ENCODE measurements at regions not wholly inside any gene's neighbourhood (a gene's known extent, or its start where the extent isn't known, plus 50 kb on each side); places are given as distances from the start of the nearest gene placed in this dataset.
"Not testable (repeated sequence)": the region's sequence is repeated elsewhere in the genome, so short reads cannot be mapped to it uniquely, and the experiment has no call there.

DNA sequence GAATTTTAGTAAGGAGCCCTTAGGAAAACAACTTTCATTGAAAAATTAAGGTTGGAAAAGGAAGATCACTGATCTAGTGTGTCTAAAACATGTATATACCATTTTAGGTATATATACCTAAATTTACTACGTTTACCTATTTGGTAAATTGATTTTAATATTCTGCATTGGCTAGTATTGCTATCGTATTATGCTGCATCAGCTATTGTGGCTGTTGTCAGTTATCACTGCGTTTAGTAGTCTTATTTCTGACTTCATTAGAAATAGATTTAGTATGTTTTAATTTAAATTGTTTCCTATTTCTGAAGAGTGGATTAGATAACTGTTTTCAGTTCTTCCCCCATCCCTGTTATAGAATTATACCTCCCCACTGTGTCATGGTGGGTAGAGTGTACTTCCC lies 101.7 kb upstream of the ARG1 start:
- no peaks in the 10 kb centered on the region for H3K27me3 ChIP-seq (ENCODE audit: insufficient read depth, low read length, poor library complexity, severe bottlenecking)
- TF ChIP-seq, protein P1, sequence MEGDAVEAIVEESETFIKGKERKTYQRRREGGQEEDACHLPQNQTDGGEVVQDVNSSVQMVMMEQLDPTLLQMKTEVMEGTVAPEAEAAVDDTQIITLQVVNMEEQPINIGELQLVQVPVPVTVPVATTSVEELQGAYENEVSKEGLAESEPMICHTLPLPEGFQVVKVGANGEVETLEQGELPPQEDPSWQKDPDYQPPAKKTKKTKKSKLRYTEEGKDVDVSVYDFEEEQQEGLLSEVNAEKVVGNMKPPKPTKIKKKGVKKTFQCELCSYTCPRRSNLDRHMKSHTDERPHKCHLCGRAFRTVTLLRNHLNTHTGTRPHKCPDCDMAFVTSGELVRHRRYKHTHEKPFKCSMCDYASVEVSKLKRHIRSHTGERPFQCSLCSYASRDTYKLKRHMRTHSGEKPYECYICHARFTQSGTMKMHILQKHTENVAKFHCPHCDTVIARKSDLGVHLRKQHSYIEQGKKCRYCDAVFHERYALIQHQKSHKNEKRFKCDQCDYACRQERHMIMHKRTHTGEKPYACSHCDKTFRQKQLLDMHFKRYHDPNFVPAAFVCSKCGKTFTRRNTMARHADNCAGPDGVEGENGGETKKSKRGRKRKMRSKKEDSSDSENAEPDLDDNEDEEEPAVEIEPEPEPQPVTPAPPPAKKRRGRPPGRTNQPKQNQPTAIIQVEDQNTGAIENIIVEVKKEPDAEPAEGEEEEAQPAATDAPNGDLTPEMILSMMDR (conservative IDR thresholded peaks at IDR 0.05; ENCODE audit: low read length), result no peak
- no peak for TF ChIP-seq EZH2phosphoT487 (IDR thresholded peaks at IDR 0.05; ENCODE audit: borderline replicate concordance)
- no peaks in the 10 kb centered on the region for H3K9me2 ChIP-seq (replicated peaks; ENCODE audit: low read depth, low read length)
- no peaks in the 10 kb centered on the region for H3F3A ChIP-seq (ENCODE audit: low read depth)
- no peak overlapping the region for H3K4me3 ChIP-seq (ENCODE audit: low read length, poor library complexity, severe bottlenecking)
- H3K4me2 ChIP-seq (ENCODE audit: low read depth, low read length, poor library complexity, severe bottlenecking), result no peak overlapping the region
- H4K20me1 ChIP-seq (ENCODE audit: insufficient read depth, low read length, poor library complexity, severe bottlenecking), result no peaks in the 10 kb centered on the region
- peaks cover 3% of the 10 kb centered on the region; the same call in 1 of the 2 replicates for H3K9me3 ChIP-seq (ENCODE audit: insufficient read depth, low read depth, low read length)
- no peaks in the 10 kb centered on the region for H3K36me3 ChIP-seq (ENCODE audit: insufficient read depth, low read length)
- H3K79me2 ChIP-seq (ENCODE audit: insufficient read depth, low read length), result no peaks in the 10 kb centered on the region
- H3K9ac ChIP-seq (ENCODE audit: low read depth, low read length, poor library complexity, severe bottlenecking), result no peak overlapping the region
- H2AFZ ChIP-seq (ENCODE audit: low read length), result no peak overlapping the region
- H3K4me1 ChIP-seq (ENCODE audit: insufficient read depth, low read length, poor library complexity, severe bottlenecking), result no peaks in the 10 kb centered on the region

DNA sequence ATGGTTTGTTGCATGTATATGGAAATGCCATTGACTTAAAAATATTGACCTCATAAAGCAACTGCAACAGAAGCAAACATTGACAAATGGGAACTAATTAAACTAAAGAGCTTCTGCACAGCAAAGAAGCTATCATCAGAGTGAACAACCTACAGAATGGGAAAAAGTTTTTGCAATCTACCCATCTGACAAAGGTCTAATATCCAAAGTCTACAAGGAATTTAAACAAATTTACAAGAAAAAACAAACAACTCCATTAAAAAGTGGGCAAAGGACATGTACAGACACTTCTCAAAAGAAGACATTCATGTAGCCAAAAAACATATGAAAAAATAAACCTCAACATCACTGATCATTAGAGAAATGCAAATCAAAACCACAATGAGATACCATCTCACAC lies 99.7 kb upstream of the ARG1 start:
- H3K4me3 ChIP-seq (ENCODE audit: low read length, poor library complexity, severe bottlenecking); H3K4me2 ChIP-seq (ENCODE audit: low read depth, low read length, poor library complexity, severe bottlenecking); H3K79me2 ChIP-seq (ENCODE audit: insufficient read depth, low read length); H3K9me3 ChIP-seq (ENCODE audit: insufficient read depth, low read depth, low read length); H3K4me1 ChIP-seq (ENCODE audit: insufficient read depth, low read length, poor library complexity, severe bottlenecking); H3K36me3 ChIP-seq (ENCODE audit: insufficient read depth, low read length); H2AFZ ChIP-seq (ENCODE audit: low read length); H3K9ac ChIP-seq (ENCODE audit: low read depth, low read length, poor library complexity, severe bottlenecking); H3K27me3 ChIP-seq (ENCODE audit: insufficient read depth, low read length, poor library complexity, severe bottlenecking); H3K9me2 ChIP-seq (replicated peaks; ENCODE audit: low read depth, low read length); H4K20me1 ChIP-seq (ENCODE audit: insufficient read depth, low read length, poor library complexity, severe bottlenecking); H3F3A ChIP-seq (ENCODE audit: low read depth): not testable (repeated sequence)

DNA sequence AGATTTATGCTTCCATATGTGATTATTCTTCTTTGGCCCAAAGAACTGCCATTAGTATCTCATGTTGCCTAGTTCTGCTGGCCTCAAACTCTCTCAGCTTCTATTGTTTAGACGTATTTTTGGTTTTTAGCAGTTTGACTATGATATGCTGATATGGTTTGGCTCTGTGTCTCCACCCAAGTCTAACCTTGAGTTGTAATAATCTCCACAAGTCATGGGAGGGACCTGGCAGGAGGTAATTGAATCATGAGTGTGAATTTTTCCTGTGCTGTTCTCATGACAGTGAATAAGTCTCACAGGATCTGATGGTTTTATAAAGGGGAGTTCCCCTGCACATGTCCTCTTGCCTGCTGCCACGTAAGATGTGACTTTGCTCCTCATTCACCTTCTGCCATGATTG lies 96.7 kb upstream of the ARG1 start:
- Histone ChIP-seq H3K9me3 (ENCODE audit: insufficient read depth, low read depth, low read length) (peaks cover 3% of the 10 kb centered on the region; the same call in 1 of the 2 replicates), H3K9me2 (replicated peaks; ENCODE audit: low read depth, low read length) (no peaks in the 10 kb centered on the region), H3K27me3 (ENCODE audit: insufficient read depth, low read length, poor library complexity, severe bottlenecking) (no peaks in the 10 kb centered on the region), H3K9ac (ENCODE audit: low read depth, low read length, poor library complexity, severe bottlenecking) (no peak overlapping the region), H3F3A (ENCODE audit: low read depth) (no peaks in the 10 kb centered on the region), H3K4me3 (ENCODE audit: low read length, poor library complexity, severe bottlenecking) (no peak overlapping the region), H2AFZ (ENCODE audit: low read length) (no peak overlapping the region), H4K20me1 (ENCODE audit: insufficient read depth, low read length, poor library complexity, severe bottlenecking) (no peaks in the 10 kb centered on the region), H3K79me2 (ENCODE audit: insufficient read depth, low read length) (no peaks in the 10 kb centered on the region), H3K36me3 (ENCODE audit: insufficient read depth, low read length) (no peaks in the 10 kb centered on the region), H3K4me2 (ENCODE audit: low read depth, low read length, poor library complexity, severe bottlenecking) (no peak overlapping the region), H3K4me1 (ENCODE audit: insufficient read depth, low read length, poor library complexity, severe bottlenecking) (no peaks in the 10 kb centered on the region)
- no peak for TF ChIP-seq EZH2phosphoT487 (IDR thresholded peaks at IDR 0.05; ENCODE audit: borderline replicate concordance)

DNA sequence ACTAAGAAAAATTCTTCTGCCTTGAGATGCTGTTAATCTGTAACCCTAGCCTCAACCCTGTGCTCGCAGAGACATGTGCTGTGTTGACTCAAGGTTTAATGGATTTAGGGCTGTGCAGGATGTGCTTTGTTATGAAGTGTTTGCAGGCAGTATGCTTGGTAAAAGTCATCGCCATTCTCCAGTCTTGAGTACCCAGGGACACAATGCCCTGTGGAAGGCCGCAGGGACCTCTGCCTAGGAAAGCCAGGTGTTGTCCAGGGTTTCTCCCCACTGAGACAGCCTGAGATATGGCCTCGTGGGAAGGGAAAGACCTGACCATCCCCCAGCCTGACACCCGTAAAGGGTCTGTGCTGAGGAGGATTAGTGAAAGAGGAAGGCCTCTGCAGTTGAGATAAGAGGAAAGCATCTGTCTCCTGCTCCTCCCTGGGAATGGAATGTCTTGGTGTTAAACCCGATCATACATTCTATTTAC lies 94.2 kb upstream of the ARG1 start:
- not testable (repeated sequence) for H3K9me3 ChIP-seq (ENCODE audit: insufficient read depth, low read depth, low read length); H3K9ac ChIP-seq (ENCODE audit: low read depth, low read length, poor library complexity, severe bottlenecking); H2AFZ ChIP-seq (ENCODE audit: low read length); H4K20me1 ChIP-seq (ENCODE audit: insufficient read depth, low read length, poor library complexity, severe bottlenecking); H3K79me2 ChIP-seq (ENCODE audit: insufficient read depth, low read length); H3K36me3 ChIP-seq (ENCODE audit: insufficient read depth, low read length); H3K27me3 ChIP-seq (ENCODE audit: insufficient read depth, low read length, poor library complexity, severe bottlenecking); H3K4me1 ChIP-seq (ENCODE audit: insufficient read depth, low read length, poor library complexity, severe bottlenecking); H3F3A ChIP-seq (ENCODE audit: low read depth); H3K4me3 ChIP-seq (ENCODE audit: low read length, poor library complexity, severe bottlenecking); H3K9me2 ChIP-seq (replicated peaks; ENCODE audit: low read depth, low read length); H3K4me2 ChIP-seq (ENCODE audit: low read depth, low read length, poor library complexity, severe bottlenecking)

DNA sequence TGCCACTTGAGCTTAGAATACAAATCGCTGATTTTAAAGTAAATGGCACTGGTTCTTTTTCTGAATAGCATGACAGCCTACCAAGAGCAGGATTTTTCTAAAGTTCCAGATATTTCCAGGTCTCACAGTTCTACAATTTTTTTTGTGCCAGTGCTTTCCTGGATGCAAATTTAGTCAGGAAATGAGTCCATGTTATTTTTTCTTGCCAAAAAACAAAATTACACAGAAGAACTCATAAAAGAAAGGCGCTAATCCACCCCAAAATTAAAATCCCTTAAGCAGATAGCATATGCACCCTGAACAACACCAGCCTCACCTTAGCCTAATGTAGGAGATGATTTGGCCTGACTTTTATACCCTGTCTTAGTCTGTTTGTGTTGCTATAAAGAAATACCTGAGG lies 86.4 kb upstream of the ARG1 start:
- no peaks in the 10 kb centered on the region for H3K4me1 ChIP-seq (ENCODE audit: insufficient read depth, low read length, poor library complexity, severe bottlenecking)
- H3K4me2 ChIP-seq (ENCODE audit: low read depth, low read length, poor library complexity, severe bottlenecking), result no peak overlapping the region
- no peaks in the 10 kb centered on the region for H4K20me1 ChIP-seq (ENCODE audit: insufficient read depth, low read length, poor library complexity, severe bottlenecking)
- H3K79me2 ChIP-seq (ENCODE audit: insufficient read depth, low read length), result no peaks in the 10 kb centered on the region
- no peaks in the 10 kb centered on the region for H3K36me3 ChIP-seq (ENCODE audit: insufficient read depth, low read length)
- no peak overlapping the region for H2AFZ ChIP-seq (ENCODE audit: low read length)
- no peaks in the 10 kb centered on the region for H3F3A ChIP-seq (ENCODE audit: low read depth)
- H3K27me3 ChIP-seq (ENCODE audit: insufficient read depth, low read length, poor library complexity, severe bottlenecking), result no peaks in the 10 kb centered on the region
- no peak overlapping the region for H3K4me3 ChIP-seq (ENCODE audit: low read length, poor library complexity, severe bottlenecking)
- H3K9me3 ChIP-seq (ENCODE audit: insufficient read depth, low read depth, low read length), result no peaks in the 10 kb centered on the region
- H3K9me2 ChIP-seq (replicated peaks; ENCODE audit: low read depth, low read length), result no peaks in the 10 kb centered on the region
- TF ChIP-seq, protein P1 (conservative IDR thresholded peaks at IDR 0.05; ENCODE audit: low read length), result no peak
- TF ChIP-seq EZH2phosphoT487 (IDR thresholded peaks at IDR 0.05; ENCODE audit: borderline replicate concordance), result no peak
- no peak overlapping the region for H3K9ac ChIP-seq (ENCODE audit: low read depth, low read length, poor library complexity, severe bottlenecking)

All from Loucy (cell line).